ENCODE measurements at regions not wholly inside any gene's neighbourhood (a gene's known extent, or its start where the extent isn't known, plus 50 kb on each side); places are given as distances from the start of the nearest gene placed in this dataset.

DNA sequence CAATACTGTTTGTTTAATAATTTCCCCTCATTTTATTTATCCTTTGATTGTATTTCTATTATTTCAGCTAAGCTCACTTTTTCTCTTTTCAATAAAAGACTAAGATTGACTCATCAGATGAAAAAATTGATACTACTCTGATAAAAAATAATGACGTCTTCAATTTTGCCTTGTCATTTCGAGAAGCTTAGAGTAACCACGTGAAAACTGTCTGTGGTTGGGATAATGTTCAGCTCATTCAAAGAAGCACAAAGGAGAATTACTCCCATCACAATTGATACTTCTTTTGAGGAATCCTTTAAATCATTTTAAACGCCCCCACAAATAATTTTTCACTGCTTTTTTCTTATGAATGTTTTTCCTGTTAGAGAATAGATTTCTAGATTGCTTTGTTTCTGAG is 318.7 kb upstream of the SLITRK1 start:
- Histone ChIP-seq H3K4me1 (ENCODE audit: control insufficient read depth in 1 of 2, insufficient read depth in 2 of 2, low read length in 2 of 2) (no peaks in the 10 kb centered on the region), H3K9ac (ENCODE audit: low read length) (no peak overlapping the region), H3K9me2 (ENCODE audit: insufficient read depth) (no peaks in the 10 kb centered on the region), H4K20me1 (ENCODE audit: insufficient read depth) (no peaks in the 10 kb centered on the region), H3K27ac (ENCODE audit: low read depth, low read length) (no peak overlapping the region), H3K4me2 (ENCODE audit: low read length) (no peak overlapping the region), H3K79me2 (ENCODE audit: insufficient read depth, low read length) (no peaks in the 10 kb centered on the region), H2AFZ (ENCODE audit: low read depth, low read length, poor library complexity, severe bottlenecking) (no peak overlapping the region), H3K9me3 (ENCODE audit: control insufficient read depth in 1 of 2, insufficient read depth in 1 of 2, low read depth in 1 of 2, low read length in 2 of 2) (no peaks in the 10 kb centered on the region; a peak in 1 of 4 replicates), H3K36me3 (ENCODE audit: control insufficient read depth in 1 of 2, insufficient read depth in 2 of 2, low read length in 2 of 2) (no peaks in the 10 kb centered on the region), H3K4me3 (replicated peaks in 1 of 2; ENCODE audit: low read depth in 1 of 2, low read length in 2 of 2) (no peak overlapping the region), H3K27me3 (ENCODE audit: insufficient read depth, low read length) (no peaks in the 10 kb centered on the region)
- ATAC-seq: no peak
- TF ChIP-seq RAD21 (IDR thresholded peaks at IDR 0.05; ENCODE audit: low read depth): no peak
- TF ChIP-seq, protein P1, sequence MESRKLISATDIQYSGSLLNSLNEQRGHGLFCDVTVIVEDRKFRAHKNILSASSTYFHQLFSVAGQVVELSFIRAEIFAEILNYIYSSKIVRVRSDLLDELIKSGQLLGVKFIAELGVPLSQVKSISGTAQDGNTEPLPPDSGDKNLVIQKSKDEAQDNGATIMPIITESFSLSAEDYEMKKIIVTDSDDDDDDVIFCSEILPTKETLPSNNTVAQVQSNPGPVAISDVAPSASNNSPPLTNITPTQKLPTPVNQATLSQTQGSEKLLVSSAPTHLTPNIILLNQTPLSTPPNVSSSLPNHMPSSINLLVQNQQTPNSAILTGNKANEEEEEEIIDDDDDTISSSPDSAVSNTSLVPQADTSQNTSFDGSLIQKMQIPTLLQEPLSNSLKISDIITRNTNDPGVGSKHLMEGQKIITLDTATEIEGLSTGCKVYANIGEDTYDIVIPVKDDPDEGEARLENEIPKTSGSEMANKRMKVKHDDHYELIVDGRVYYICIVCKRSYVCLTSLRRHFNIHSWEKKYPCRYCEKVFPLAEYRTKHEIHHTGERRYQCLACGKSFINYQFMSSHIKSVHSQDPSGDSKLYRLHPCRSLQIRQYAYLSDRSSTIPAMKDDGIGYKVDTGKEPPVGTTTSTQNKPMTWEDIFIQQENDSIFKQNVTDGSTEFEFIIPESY (IDR thresholded peaks at IDR 0.05; ENCODE audit: extremely low read depth, insufficient replicate concordance, low read length): no peak
- DNase-seq (ENCODE audit: low read depth, low spot score): no peak
- intact Hi-C loops (cut with micrococcal nuclease): no loop called here
- ChIA-PET CTCF (no interaction called here), POLR2A (no interaction called here), RAD21 (ENCODE audit: low non-redundant PET in 1 of 2, low total read pairs in 2 of 2, uncharacterized antibody in 2 of 2, unreplicated experiment in 2 of 2) (no interaction called here)
- BruUV-seq (replicated peaks): no TSS peak

- DNase-seq (ENCODE audit: low read depth, low spot score) (no peak), ATAC-seq (no peak)
- Histone ChIP-seq H3K27me3 (ENCODE audit: insufficient read depth, low read length) (no peaks in the 10 kb centered on the region), H3K4me2 (ENCODE audit: low read length) (no peak overlapping the region), H3K27ac (ENCODE audit: low read depth, low read length) (no peak overlapping the region), H2AFZ (ENCODE audit: low read depth, low read length, poor library complexity, severe bottlenecking) (no peak overlapping the region), H3K9me3 (ENCODE audit: control insufficient read depth in 1 of 2, insufficient read depth in 1 of 2, low read depth in 1 of 2, low read length in 2 of 2) (peaks cover 0 to 3% of the 10 kb centered on the region in 2 experiments; a peak in 1 of 4 replicates), H3K9ac (ENCODE audit: low read length) (no peak overlapping the region), H3K79me2 (ENCODE audit: insufficient read depth, low read length) (no peaks in the 10 kb centered on the region), H4K20me1 (ENCODE audit: insufficient read depth) (no peaks in the 10 kb centered on the region), H3K36me3 (ENCODE audit: control insufficient read depth in 1 of 2, insufficient read depth in 2 of 2, low read length in 2 of 2) (no peaks in the 10 kb centered on the region), H3K4me1 (ENCODE audit: control insufficient read depth in 1 of 2, insufficient read depth in 2 of 2, low read length in 2 of 2) (no peaks in the 10 kb centered on the region), H3K4me3 (replicated peaks in 1 of 2; ENCODE audit: low read depth in 1 of 2, low read length in 2 of 2) (no peak overlapping the region), H3K9me2 (ENCODE audit: insufficient read depth) (no peaks in the 10 kb centered on the region)
- TF ChIP-seq ELF1 (IDR thresholded peaks at IDR 0.05; ENCODE audit: borderline replicate concordance, low read depth) (no peak), FOSL1 (IDR thresholded peaks at IDR 0.05; ENCODE audit: low read depth) (no peak), EGR1 (IDR thresholded peaks at IDR 0.05; ENCODE audit: low read depth) (no peak), EZH2phosphoT487 (IDR thresholded peaks at IDR 0.05; ENCODE audit: borderline replicate concordance) (no peak), SRF (IDR thresholded peaks at IDR 0.05; ENCODE audit: low read depth) (no peak), CEBPB (IDR thresholded peaks at IDR 0.05; ENCODE audit: low read depth) (no peak), SIN3A (IDR thresholded peaks at IDR 0.05; ENCODE audit: low read depth) (no peak), CBX3 (IDR thresholded peaks at IDR 0.05; ENCODE audit: low read depth) (no peak), TCF7L2 (IDR thresholded peaks at IDR 0.05; ENCODE audit: borderline replicate concordance, extremely low read depth, insufficient read depth, insufficient read length) (no peak), JUND (IDR thresholded peaks at IDR 0.05) (no peak), SP1 (IDR thresholded peaks at IDR 0.05; ENCODE audit: low read depth) (no peak), CTCF (IDR thresholded peaks at IDR 0.05 in 2 of 3, conservative IDR thresholded peaks at IDR 0.05 in 1 of 3; ENCODE audit: borderline replicate concordance in 1 of 3, insufficient read depth in 1 of 3, low read depth in 2 of 3, low read length in 2 of 3) (no peak), EZH2 (IDR thresholded peaks at IDR 0.05) (no peak), ZNF274 (IDR thresholded peaks at IDR 0.05; ENCODE audit: low read depth, low read length) (no peak), RAD21 (IDR thresholded peaks at IDR 0.05; ENCODE audit: low read depth) (no peak)
- TF ChIP-seq, protein P2, sequence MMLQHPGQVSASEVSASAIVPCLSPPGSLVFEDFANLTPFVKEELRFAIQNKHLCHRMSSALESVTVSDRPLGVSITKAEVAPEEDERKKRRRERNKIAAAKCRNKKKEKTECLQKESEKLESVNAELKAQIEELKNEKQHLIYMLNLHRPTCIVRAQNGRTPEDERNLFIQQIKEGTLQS (IDR thresholded peaks at IDR 0.05): no peak
- TF ChIP-seq, protein P3, sequence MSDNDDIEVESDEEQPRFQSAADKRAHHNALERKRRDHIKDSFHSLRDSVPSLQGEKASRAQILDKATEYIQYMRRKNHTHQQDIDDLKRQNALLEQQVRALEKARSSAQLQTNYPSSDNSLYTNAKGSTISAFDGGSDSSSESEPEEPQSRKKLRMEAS (IDR thresholded peaks at IDR 0.05): no peak
- BruUV-seq (replicated peaks): no TSS peak
- intact Hi-C loops (cut with micrococcal nuclease): no loop called here
- ChIA-PET RAD21 (ENCODE audit: low non-redundant PET in 1 of 2, low total read pairs in 2 of 2, uncharacterized antibody in 2 of 2, unreplicated experiment in 2 of 2) (no interaction called here), CTCF (no interaction called here), POLR2A (no interaction called here)
Measured at GRCh38 chr13:84192125-84192524, 309.9 kb upstream of the SLITRK1 start.

Data from HCT116 (cell line).